ENCODE measurements at regions not wholly inside any gene's neighbourhood (a gene's known extent, or its start where the extent isn't known, plus 50 kb on each side); places are given as distances from the start of the nearest gene placed in this dataset.

- Histone ChIP-seq H3K36me3 (ENCODE audit: control insufficient read depth, insufficient read depth, low read length) (no peaks in the 10 kb centered on the region), H3K27me3 (ENCODE audit: control insufficient read depth, insufficient read depth, low read length) (no peaks in the 10 kb centered on the region), H3K9ac (ENCODE audit: low read length) (no peak overlapping the region), H3K27ac (ENCODE audit: low read depth, low read length) (no peak overlapping the region), H3K4me3 (ENCODE audit: low read length) (no peak overlapping the region), H3K4me1 (ENCODE audit: control insufficient read depth, insufficient read depth, low read length) (no peaks in the 10 kb centered on the region)
These were observed 667.6 kb upstream of the ANKRD30A start for GRCh38 chr10:36457751-36458150.

GRCh38 chr10:36455526-36456133, 669.8 kb upstream of the ANKRD30A start:
- no peaks in the 10 kb centered on the region for H3K27me3 ChIP-seq (ENCODE audit: control insufficient read depth, insufficient read depth, low read length)
- H3K4me3 ChIP-seq (ENCODE audit: low read length) = no peak overlapping the region
- H3K9ac ChIP-seq (ENCODE audit: low read length) = no peak overlapping the region
- H3K4me1 ChIP-seq (ENCODE audit: control insufficient read depth, insufficient read depth, low read length) = no peaks in the 10 kb centered on the region
- no peak overlapping the region for H3K27ac ChIP-seq (ENCODE audit: low read depth, low read length)
- H3K36me3 ChIP-seq (ENCODE audit: control insufficient read depth, insufficient read depth, low read length) = no peaks in the 10 kb centered on the region

- no peaks in the 10 kb centered on the region for H3K27me3 ChIP-seq (ENCODE audit: control insufficient read depth, insufficient read depth, low read length)
- H3K36me3 ChIP-seq (ENCODE audit: control insufficient read depth, insufficient read depth, low read length) = no peaks in the 10 kb centered on the region
- no peaks in the 10 kb centered on the region for H3K4me1 ChIP-seq (ENCODE audit: control insufficient read depth, insufficient read depth, low read length)
- H3K9ac ChIP-seq (ENCODE audit: low read length) = no peak overlapping the region
- H3K27ac ChIP-seq (ENCODE audit: low read depth, low read length) = no peak overlapping the region
- H3K4me3 ChIP-seq (ENCODE audit: low read length) = no peak overlapping the region
These were observed 672.5 kb upstream of the ANKRD30A start for GRCh38 chr10:36452851-36453250.

DNA sequence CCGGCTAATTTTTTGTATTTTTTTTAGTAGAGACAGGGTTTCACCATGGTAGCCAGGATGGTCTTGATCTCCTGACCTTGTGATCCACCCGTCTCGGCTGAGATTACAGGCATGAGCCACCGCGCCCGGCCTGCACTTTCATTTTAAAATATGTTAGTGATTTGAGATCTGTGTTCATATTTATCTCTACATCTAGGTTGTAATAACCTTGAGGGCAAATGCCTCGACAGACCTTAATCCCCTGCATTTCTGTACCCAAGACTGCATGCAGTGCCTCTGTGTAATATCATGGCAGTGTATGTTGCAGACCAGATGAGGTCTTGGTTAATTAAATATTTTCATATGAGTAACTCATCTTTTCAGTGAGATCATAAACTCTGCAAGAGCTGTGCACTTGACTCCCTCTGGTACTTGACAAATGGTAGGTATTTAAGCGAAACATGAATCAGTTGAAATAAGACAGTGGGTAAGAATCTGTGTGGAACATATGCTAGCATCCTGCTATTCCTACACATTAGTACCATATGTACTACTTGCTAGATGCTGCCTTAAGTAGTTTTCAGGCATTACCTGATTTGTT, 673.9 kb upstream of the ANKRD30A start:
- no peaks in the 10 kb centered on the region for H3K27me3 ChIP-seq (ENCODE audit: control insufficient read depth, insufficient read depth, low read length)
- no peaks in the 10 kb centered on the region for H3K4me1 ChIP-seq (ENCODE audit: control insufficient read depth, insufficient read depth, low read length)
- H3K9ac ChIP-seq (ENCODE audit: low read length) = no peak overlapping the region
- H3K4me3 ChIP-seq (ENCODE audit: low read length) = no peak overlapping the region
- H3K27ac ChIP-seq (ENCODE audit: low read depth, low read length) = no peak overlapping the region
- no peaks in the 10 kb centered on the region for H3K36me3 ChIP-seq (ENCODE audit: control insufficient read depth, insufficient read depth, low read length)

DNA sequence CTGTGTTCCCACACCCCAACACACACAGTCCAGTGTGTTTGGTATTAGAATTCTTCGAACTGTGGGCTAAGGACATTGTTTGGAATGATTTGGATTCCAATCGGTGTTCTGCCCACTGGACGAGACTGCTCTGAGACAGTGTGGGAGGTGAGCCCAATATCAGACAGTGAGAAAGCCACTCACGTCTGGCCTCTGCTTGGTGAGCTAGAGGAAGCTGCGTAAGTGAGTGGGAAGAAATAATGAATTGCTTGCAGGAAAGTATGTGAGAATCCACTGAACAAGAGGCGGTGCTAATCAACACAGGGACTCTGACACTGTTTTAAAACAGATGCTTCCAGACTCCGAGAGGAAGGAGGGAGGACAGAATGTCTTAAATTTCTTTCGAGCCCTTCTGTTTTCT, 675.0 kb upstream of the ANKRD30A start:
- H3K27ac ChIP-seq (ENCODE audit: low read depth, low read length) = peak overlapping the region; percentile 47
- H3K36me3 ChIP-seq (ENCODE audit: control insufficient read depth, insufficient read depth, low read length) = no peaks in the 10 kb centered on the region
- no peak overlapping the region for H3K9ac ChIP-seq (ENCODE audit: low read length)
- no peaks in the 10 kb centered on the region for H3K4me1 ChIP-seq (ENCODE audit: control insufficient read depth, insufficient read depth, low read length)
- no peaks in the 10 kb centered on the region for H3K27me3 ChIP-seq (ENCODE audit: control insufficient read depth, insufficient read depth, low read length)
- peak overlapping the region; percentile 38 for H3K4me3 ChIP-seq (ENCODE audit: low read length)

GRCh38 chr10:36448760-36449691, 676.4 kb upstream of the ANKRD30A start:
- no peak overlapping the region for H3K9ac ChIP-seq (ENCODE audit: low read length)
- no peaks in the 10 kb centered on the region for H3K36me3 ChIP-seq (ENCODE audit: control insufficient read depth, insufficient read depth, low read length)
- no peaks in the 10 kb centered on the region for H3K4me1 ChIP-seq (ENCODE audit: control insufficient read depth, insufficient read depth, low read length)
- H3K4me3 ChIP-seq (ENCODE audit: low read length) = no peak overlapping the region
- H3K27me3 ChIP-seq (ENCODE audit: control insufficient read depth, insufficient read depth, low read length) = no peaks in the 10 kb centered on the region
- H3K27ac ChIP-seq (ENCODE audit: low read depth, low read length) = no peak overlapping the region

- H3K36me3 ChIP-seq (ENCODE audit: control insufficient read depth, insufficient read depth, low read length) = no peaks in the 10 kb centered on the region
- no peaks in the 10 kb centered on the region for H3K4me1 ChIP-seq (ENCODE audit: control insufficient read depth, insufficient read depth, low read length)
- H3K27ac ChIP-seq (ENCODE audit: low read depth, low read length) = peak overlapping the region; percentile 10
- no peaks in the 10 kb centered on the region for H3K27me3 ChIP-seq (ENCODE audit: control insufficient read depth, insufficient read depth, low read length)
- H3K9ac ChIP-seq (ENCODE audit: low read length) = no peak overlapping the region
- no peak overlapping the region for H3K4me3 ChIP-seq (ENCODE audit: low read length)
These were observed 678.5 kb upstream of the ANKRD30A start for GRCh38 chr10:36446881-36447280.

GRCh38 chr10:36443233-36443632, 682.2 kb upstream of the ANKRD30A start:
- H3K36me3 ChIP-seq (ENCODE audit: control insufficient read depth, insufficient read depth, low read length) = no peaks in the 10 kb centered on the region
- H3K4me3 ChIP-seq (ENCODE audit: low read length) = no peak overlapping the region
- no peaks in the 10 kb centered on the region for H3K4me1 ChIP-seq (ENCODE audit: control insufficient read depth, insufficient read depth, low read length)
- no peak overlapping the region for H3K9ac ChIP-seq (ENCODE audit: low read length)
- no peak overlapping the region for H3K27ac ChIP-seq (ENCODE audit: low read depth, low read length)
- no peaks in the 10 kb centered on the region for H3K27me3 ChIP-seq (ENCODE audit: control insufficient read depth, insufficient read depth, low read length)

- Histone ChIP-seq H3K9ac (ENCODE audit: low read length) (no peak overlapping the region), H3K36me3 (ENCODE audit: control insufficient read depth, insufficient read depth, low read length) (no peaks in the 10 kb centered on the region), H3K4me1 (ENCODE audit: control insufficient read depth, insufficient read depth, low read length) (no peaks in the 10 kb centered on the region)
These were observed 683.8 kb upstream of the ANKRD30A start for GRCh38 chr10:36441557-36441956.

GRCh38 chr10:36440539-36440938, 684.9 kb upstream of the ANKRD30A start:
- H3K27ac ChIP-seq (ENCODE audit: low read depth, low read length) = no peak overlapping the region
- no peaks in the 10 kb centered on the region for H3K27me3 ChIP-seq (ENCODE audit: control insufficient read depth, insufficient read depth, low read length)
- no peak overlapping the region for H3K4me3 ChIP-seq (ENCODE audit: low read length)
- no peak overlapping the region for H3K9ac ChIP-seq (ENCODE audit: low read length)
- no peaks in the 10 kb centered on the region for H3K36me3 ChIP-seq (ENCODE audit: control insufficient read depth, insufficient read depth, low read length)
- H3K4me1 ChIP-seq (ENCODE audit: control insufficient read depth, insufficient read depth, low read length) = no peaks in the 10 kb centered on the region

More at GRCh38 chr10:36441557-36441956, 683.8 kb upstream of the ANKRD30A start:
- Histone ChIP-seq H3K27ac (ENCODE audit: low read depth, low read length) (no peak overlapping the region), H3K4me3 (ENCODE audit: low read length) (no peak overlapping the region), H3K27me3 (ENCODE audit: control insufficient read depth, insufficient read depth, low read length) (no peaks in the 10 kb centered on the region)

DNA sequence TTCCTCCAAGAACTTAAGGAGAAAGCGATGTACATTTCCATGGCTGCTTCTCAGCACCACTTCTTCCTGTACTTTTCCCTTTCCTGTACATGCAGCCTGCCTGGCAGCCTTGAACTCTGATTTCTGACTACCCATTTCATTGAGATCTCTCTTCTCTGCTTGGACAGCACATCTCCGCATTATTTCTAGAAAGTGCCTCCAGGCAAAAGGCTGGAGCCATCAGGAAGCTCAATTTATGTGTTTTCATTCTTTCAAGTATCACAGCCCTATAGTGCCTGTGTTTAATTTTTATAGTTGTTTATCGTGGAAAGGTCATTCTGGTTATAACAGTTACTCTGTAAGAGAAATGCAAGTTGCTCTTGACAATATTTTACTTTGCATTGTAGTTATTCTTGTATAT, 688.0 kb upstream of the ANKRD30A start:
- Histone ChIP-seq H3K36me3 (ENCODE audit: control insufficient read depth, insufficient read depth, low read length) (no peaks in the 10 kb centered on the region), H3K27me3 (ENCODE audit: control insufficient read depth, insufficient read depth, low read length) (no peaks in the 10 kb centered on the region), H3K27ac (ENCODE audit: low read depth, low read length) (no peak overlapping the region), H3K9ac (ENCODE audit: low read length) (no peak overlapping the region), H3K4me3 (ENCODE audit: low read length) (no peak overlapping the region), H3K4me1 (ENCODE audit: control insufficient read depth, insufficient read depth, low read length) (no peaks in the 10 kb centered on the region)

DNA sequence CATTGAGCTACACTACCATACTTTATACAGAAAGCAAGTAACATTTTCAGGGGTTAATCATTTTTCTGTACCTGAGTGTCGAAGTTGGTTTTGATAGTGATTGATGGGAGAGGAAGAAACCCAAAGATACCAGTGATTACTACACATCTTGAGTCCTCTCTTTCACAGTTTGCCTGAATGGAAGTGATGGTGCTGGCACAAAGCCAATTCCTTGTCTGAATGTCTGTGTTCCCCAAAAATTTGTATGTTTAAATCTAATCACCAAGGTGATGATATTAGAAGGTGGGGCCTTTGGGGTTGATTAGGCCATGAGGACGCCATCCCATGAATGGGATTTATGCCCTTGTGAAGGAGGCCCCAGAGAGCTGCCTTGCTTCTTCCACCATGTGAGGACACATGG, 696.9 kb upstream of the ANKRD30A start:
- H3K9ac ChIP-seq (ENCODE audit: low read length) = no peak overlapping the region
- no peaks in the 10 kb centered on the region for H3K4me1 ChIP-seq (ENCODE audit: control insufficient read depth, insufficient read depth, low read length)
- H3K27me3 ChIP-seq (ENCODE audit: control insufficient read depth, insufficient read depth, low read length) = no peaks in the 10 kb centered on the region
- H3K36me3 ChIP-seq (ENCODE audit: control insufficient read depth, insufficient read depth, low read length) = no peaks in the 10 kb centered on the region
- H3K27ac ChIP-seq (ENCODE audit: low read depth, low read length) = no peak overlapping the region
- no peak overlapping the region for H3K4me3 ChIP-seq (ENCODE audit: low read length)

Measured in rectal smooth muscle tissue (tissue), 1 donor.